H1 (cell line): ENCODE measurements at regions not wholly inside any gene's neighbourhood (a gene's known extent, or its start where the extent isn't known, plus 50 kb on each side); places are given as distances from the start of the nearest gene placed in this dataset.

Experiments
- NANOG ChIP-seq: IDR thresholded peaks from 2 replicates; pipeline ENCODE4 v1.6.1; 2011; ENCODE audit warnings: low read length, low read depth, mild to moderate bottlenecking, inconsistent platforms; ENCODE audit not compliant: insufficient read depth, poor library complexity, severe bottlenecking
- TCF12 ChIP-seq: IDR thresholded peaks from 2 replicates; pipeline ENCODE4 v1.6.1; 2011; ENCODE audit warnings: low read depth, mild to moderate bottlenecking, low read length
- TF ChIP-seq, protein P1 (sequence below): fragments of 300-600 bp; sonication (generic); IDR thresholded peaks from 2 replicates; pipeline ENCODE4 v1.7.1; 2012; ENCODE audit warnings: low read length, moderate library complexity, mild to moderate bottlenecking, inconsistent platforms; ENCODE audit not compliant: insufficient replicate concordance

DNA sequence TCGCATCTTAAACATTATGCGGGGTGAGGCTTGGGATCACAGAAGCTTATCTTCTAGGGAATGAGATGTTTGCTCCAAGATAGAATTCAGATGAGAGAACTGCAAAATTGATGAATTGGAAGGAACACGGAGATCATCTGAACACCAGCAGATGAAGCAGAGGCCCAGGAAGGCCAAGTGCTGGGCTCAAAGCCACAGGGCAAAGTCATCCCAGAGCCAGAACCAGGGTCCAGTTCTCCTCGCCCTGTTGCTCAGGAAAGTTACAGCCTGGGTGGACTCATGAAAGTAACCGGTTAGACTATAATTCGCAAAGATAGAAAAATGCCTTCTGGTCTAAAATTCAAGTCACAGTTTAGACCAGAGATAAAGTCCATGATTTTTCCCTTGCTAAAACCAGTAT, 456.1 kb upstream of the ID2 start (continued):
- TF ChIP-seq, protein P1, sequence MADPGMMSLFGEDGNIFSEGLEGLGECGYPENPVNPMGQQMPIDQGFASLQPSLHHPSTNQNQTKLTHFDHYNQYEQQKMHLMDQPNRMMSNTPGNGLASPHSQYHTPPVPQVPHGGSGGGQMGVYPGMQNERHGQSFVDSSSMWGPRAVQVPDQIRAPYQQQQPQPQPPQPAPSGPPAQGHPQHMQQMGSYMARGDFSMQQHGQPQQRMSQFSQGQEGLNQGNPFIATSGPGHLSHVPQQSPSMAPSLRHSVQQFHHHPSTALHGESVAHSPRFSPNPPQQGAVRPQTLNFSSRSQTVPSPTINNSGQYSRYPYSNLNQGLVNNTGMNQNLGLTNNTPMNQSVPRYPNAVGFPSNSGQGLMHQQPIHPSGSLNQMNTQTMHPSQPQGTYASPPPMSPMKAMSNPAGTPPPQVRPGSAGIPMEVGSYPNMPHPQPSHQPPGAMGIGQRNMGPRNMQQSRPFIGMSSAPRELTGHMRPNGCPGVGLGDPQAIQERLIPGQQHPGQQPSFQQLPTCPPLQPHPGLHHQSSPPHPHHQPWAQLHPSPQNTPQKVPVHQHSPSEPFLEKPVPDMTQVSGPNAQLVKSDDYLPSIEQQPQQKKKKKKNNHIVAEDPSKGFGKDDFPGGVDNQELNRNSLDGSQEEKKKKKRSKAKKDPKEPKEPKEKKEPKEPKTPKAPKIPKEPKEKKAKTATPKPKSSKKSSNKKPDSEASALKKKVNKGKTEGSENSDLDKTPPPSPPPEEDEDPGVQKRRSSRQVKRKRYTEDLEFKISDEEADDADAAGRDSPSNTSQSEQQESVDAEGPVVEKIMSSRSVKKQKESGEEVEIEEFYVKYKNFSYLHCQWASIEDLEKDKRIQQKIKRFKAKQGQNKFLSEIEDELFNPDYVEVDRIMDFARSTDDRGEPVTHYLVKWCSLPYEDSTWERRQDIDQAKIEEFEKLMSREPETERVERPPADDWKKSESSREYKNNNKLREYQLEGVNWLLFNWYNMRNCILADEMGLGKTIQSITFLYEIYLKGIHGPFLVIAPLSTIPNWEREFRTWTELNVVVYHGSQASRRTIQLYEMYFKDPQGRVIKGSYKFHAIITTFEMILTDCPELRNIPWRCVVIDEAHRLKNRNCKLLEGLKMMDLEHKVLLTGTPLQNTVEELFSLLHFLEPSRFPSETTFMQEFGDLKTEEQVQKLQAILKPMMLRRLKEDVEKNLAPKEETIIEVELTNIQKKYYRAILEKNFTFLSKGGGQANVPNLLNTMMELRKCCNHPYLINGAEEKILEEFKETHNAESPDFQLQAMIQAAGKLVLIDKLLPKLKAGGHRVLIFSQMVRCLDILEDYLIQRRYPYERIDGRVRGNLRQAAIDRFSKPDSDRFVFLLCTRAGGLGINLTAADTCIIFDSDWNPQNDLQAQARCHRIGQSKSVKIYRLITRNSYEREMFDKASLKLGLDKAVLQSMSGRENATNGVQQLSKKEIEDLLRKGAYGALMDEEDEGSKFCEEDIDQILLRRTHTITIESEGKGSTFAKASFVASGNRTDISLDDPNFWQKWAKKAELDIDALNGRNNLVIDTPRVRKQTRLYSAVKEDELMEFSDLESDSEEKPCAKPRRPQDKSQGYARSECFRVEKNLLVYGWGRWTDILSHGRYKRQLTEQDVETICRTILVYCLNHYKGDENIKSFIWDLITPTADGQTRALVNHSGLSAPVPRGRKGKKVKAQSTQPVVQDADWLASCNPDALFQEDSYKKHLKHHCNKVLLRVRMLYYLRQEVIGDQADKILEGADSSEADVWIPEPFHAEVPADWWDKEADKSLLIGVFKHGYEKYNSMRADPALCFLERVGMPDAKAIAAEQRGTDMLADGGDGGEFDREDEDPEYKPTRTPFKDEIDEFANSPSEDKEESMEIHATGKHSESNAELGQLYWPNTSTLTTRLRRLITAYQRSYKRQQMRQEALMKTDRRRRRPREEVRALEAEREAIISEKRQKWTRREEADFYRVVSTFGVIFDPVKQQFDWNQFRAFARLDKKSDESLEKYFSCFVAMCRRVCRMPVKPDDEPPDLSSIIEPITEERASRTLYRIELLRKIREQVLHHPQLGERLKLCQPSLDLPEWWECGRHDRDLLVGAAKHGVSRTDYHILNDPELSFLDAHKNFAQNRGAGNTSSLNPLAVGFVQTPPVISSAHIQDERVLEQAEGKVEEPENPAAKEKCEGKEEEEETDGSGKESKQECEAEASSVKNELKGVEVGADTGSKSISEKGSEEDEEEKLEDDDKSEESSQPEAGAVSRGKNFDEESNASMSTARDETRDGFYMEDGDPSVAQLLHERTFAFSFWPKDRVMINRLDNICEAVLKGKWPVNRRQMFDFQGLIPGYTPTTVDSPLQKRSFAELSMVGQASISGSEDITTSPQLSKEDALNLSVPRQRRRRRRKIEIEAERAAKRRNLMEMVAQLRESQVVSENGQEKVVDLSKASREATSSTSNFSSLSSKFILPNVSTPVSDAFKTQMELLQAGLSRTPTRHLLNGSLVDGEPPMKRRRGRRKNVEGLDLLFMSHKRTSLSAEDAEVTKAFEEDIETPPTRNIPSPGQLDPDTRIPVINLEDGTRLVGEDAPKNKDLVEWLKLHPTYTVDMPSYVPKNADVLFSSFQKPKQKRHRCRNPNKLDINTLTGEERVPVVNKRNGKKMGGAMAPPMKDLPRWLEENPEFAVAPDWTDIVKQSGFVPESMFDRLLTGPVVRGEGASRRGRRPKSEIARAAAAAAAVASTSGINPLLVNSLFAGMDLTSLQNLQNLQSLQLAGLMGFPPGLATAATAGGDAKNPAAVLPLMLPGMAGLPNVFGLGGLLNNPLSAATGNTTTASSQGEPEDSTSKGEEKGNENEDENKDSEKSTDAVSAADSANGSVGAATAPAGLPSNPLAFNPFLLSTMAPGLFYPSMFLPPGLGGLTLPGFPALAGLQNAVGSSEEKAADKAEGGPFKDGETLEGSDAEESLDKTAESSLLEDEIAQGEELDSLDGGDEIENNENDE = no peak
- no peak for TF ChIP-seq NANOG
- no peak for TF ChIP-seq TCF12
